K562 (cell line): ENCODE measurements at regions not wholly inside any gene's neighbourhood (a gene's known extent, or its start where the extent isn't known, plus 50 kb on each side); places are given as distances from the start of the nearest gene placed in this dataset.

Source experiments
- ATAC-seq: fragments of 200-7000 bp; cut with Tn5 transposase; 3 replicates; pipeline ENCODE4 v1.9.1; 2020; ENCODE audit warnings: moderate library complexity
- BruUV-seq: library from RNA; stranded (reverse); fragments of 400-500 nt; replicated peaks from 2 replicates; lab custom pipeline; 2021; lab: Mats Ljungman, UMichigan
- CTCF ChIA-PET: fragments of 300-600 bp; formaldehyde crosslinking; extraction: SDS; loops from one replicate; lab custom pipeline; 2021; ENCODE audit warnings: low intra/inter-chr PET ratio; lab: Yijun Ruan, JAX
- POLR2A ChIA-PET: fragments of 300-600, 350-650 bp; sonication (Branson Sonifier 250); formaldehyde crosslinking; extraction: SDS; loops from one replicate; lab custom pipeline; 2021; ENCODE audit warnings: antibody characterized with exemption, inconsistent platforms; lab: Yijun Ruan, JAX
- DNase-seq, 4 experiments: peaks; one replicate each; pipeline versions ENCODE4 v3.0.0 to v3.0.0-alpha.2; 2011 to 2018; ENCODE audit warnings: low spot score in 3 of 4, mixed read lengths in 3 of 4; ENCODE audit errors: extremely low read depth in 1 of 4
- FAIRE-seq: peaks from 2 replicates; lab custom pipeline; 2011; peaks lifted over from hg19 to GRCh38; lab: Jason Lieb, UNC
- H2AFZ ChIP-seq: 2 replicates; pipeline ENCODE4 v1.6.0; 2011; ENCODE audit warnings: low read depth, low read length, control low read depth, inconsistent platforms
- H3K27ac ChIP-seq: fragments of 200-600 bp; 3 replicates; pipeline ENCODE4 v1.8.0; 2011; ENCODE audit warnings: low read depth, mild to moderate bottlenecking, control low read depth, inconsistent platforms, low read length, moderate library complexity, mixed read lengths; ENCODE audit errors: extremely low read depth
- H3K27me3 ChIP-seq, 2 experiments: fragments of 300-600 bp in 1 of 2; 2 replicates in 1 of 2; 3 replicates in 1 of 2; pipeline versions ENCODE4 v1.6.0 to v1.8.0; 2011; ENCODE audit warnings: inconsistent platforms in 2 of 2, low read length in 2 of 2, mild to moderate bottlenecking in 1 of 2, mixed read lengths in 1 of 2, moderate library complexity in 1 of 2; ENCODE audit not compliant: control insufficient read depth in 2 of 2, insufficient read depth in 2 of 2
- H3K36me3 ChIP-seq: fragments of 300-600 bp; 3 replicates; pipeline ENCODE4 v1.8.0; 2011; ENCODE audit warnings: mild to moderate bottlenecking, low read length, inconsistent platforms; ENCODE audit not compliant: control insufficient read depth, insufficient read depth
- H3K4me1 ChIP-seq, 2 experiments: fragments of 200-600 bp in 1 of 2; replicated peaks in 1 of 2; 2 replicates in 1 of 2; 3 replicates in 1 of 2; pipeline versions ENCODE4 v1.5.1 to v1.8.0; 2011; ENCODE audit warnings: inconsistent platforms in 2 of 2, low read length in 2 of 2, mild to moderate bottlenecking in 1 of 2, mixed read lengths in 1 of 2, moderate library complexity in 1 of 2; ENCODE audit not compliant: control insufficient read depth in 2 of 2, insufficient read depth in 2 of 2
- H3K4me2 ChIP-seq: 2 replicates; pipeline ENCODE4 v1.6.1; 2011; ENCODE audit warnings: low read length, control low read depth, inconsistent platforms, mixed read lengths; ENCODE audit not compliant: insufficient read depth
- H3K4me3 ChIP-seq: fragments of 200-600 bp; sonication (generic), shearing (Covaris generic); 2 replicates; pipeline ENCODE4 v1.5.1; 2016; ENCODE audit warnings: control low read depth, inconsistent platforms
- H3K79me2 ChIP-seq: fragments of 200-600 bp; 3 replicates; pipeline ENCODE4 v1.8.0; 2011; ENCODE audit warnings: low read length, inconsistent platforms; ENCODE audit not compliant: control insufficient read depth, insufficient read depth
- H3K9ac ChIP-seq, 2 experiments: 2 replicates each; pipeline versions ENCODE4 v1.6.0 to v1.6.1; 2011; ENCODE audit warnings: low read depth in 2 of 2, low read length in 2 of 2, control low read depth in 1 of 2, inconsistent platforms in 1 of 2, mild to moderate bottlenecking in 1 of 2, mixed read lengths in 1 of 2; ENCODE audit not compliant: insufficient read depth in 1 of 2
- H3K9me1 ChIP-seq: one replicate; pipeline ENCODE4 v1.6.0; 2011; ENCODE audit warnings: inconsistent platforms, mild to moderate bottlenecking, low read length, moderate library complexity; ENCODE audit not compliant: control insufficient read depth, insufficient read depth
- H3K9me3 ChIP-seq: replicated peaks from 2 replicates; pipeline ENCODE4 v1.5.1; 2011; ENCODE audit warnings: low read depth, low read length, inconsistent platforms; ENCODE audit not compliant: control insufficient read depth, insufficient read depth
- H4K20me1 ChIP-seq: replicated peaks from 2 replicates; pipeline ENCODE4 v1.6.1; 2011; ENCODE audit warnings: low read length, inconsistent platforms, mixed read lengths; ENCODE audit not compliant: control insufficient read depth, insufficient read depth
- BACH1 ChIP-seq: fragments of 200-800 bp; sonication (Bioruptor generic); IDR thresholded peaks from 2 replicates; pipeline ENCODE4 v1.6.1; 2016; ENCODE audit warnings: missing genetic modification characterization, missing compliant biosample characterization
- BCL6 ChIP-seq: fragments of 250-450 bp; sonication (Bioruptor Pico); IDR thresholded peaks from 2 replicates; pipeline ENCODE4 v1.4.0; 2020
- FOSL1 ChIP-seq: fragments of 200-800 bp; sonication (Bioruptor generic); conservative IDR thresholded peaks from 2 replicates; pipeline ENCODE4 v1.6.1; 2016; ENCODE audit warnings: missing genetic modification characterization, missing compliant biosample characterization
- HNRNPUL1 ChIP-seq: fragments of 200-400 bp; formaldehyde crosslinking; IDR thresholded peaks from 2 replicates; pipeline ENCODE4 v1.6.1; 2017; ENCODE audit warnings: low read length
- KHSRP ChIP-seq: fragments of 450-650 bp; IDR thresholded peaks from 2 replicates; pipeline ENCODE4 v1.6.1; 2017
- MAZ ChIP-seq, 2 experiments: fragments of 450-650 bp in 1 of 2; sonication (generic) in 1 of 2; formaldehyde crosslinking; IDR thresholded peaks in 1 of 2; conservative IDR thresholded peaks in 1 of 2; 2 replicates each; pipeline versions ENCODE4 v1.4.0 to v1.5.0; 2020; ENCODE audit warnings: mild to moderate bottlenecking in 1 of 2, missing genetic modification reagents in 1 of 2
- MTA1 ChIP-seq: fragments of 450-650 bp; IDR thresholded peaks from 2 replicates; pipeline ENCODE4 v1.6.1; 2017; ENCODE audit warnings: borderline replicate concordance
- PML ChIP-seq: IDR thresholded peaks from 2 replicates; pipeline ENCODE4 v1.6.1; 2012; ENCODE audit warnings: low read length, inconsistent platforms
- POU5F1 ChIP-seq: fragments of 150-350 bp; IDR thresholded peaks from 2 replicates; pipeline ENCODE4 v1.6.1; 2014; ENCODE audit warnings: borderline replicate concordance, low read length, low read depth, mild to moderate bottlenecking; ENCODE audit not compliant: partially characterized antibody
- PTRF ChIP-seq: fragments of 450-650 bp; IDR thresholded peaks from 2 replicates; pipeline ENCODE4 v1.6.1; 2016; ENCODE audit warnings: mild to moderate bottlenecking, missing genetic modification characterization, missing compliant biosample characterization
- SETDB1 ChIP-seq: IDR thresholded peaks from one replicate; pipeline ENCODE4 v1.6.1; 2012; ENCODE audit warnings: low read length, control low read depth, inconsistent platforms
- TGIF2 ChIP-seq: sonication (generic); formaldehyde crosslinking; IDR thresholded peaks from 2 replicates; pipeline ENCODE4 v1.8.1; 2022; ENCODE audit warnings: mild to moderate bottlenecking, missing genetic modification reagents, moderate library complexity
- TRIM28 ChIP-seq: fragments of 450-650 bp; IDR thresholded peaks from 2 replicates; pipeline ENCODE4 v1.6.1; 2017
- ZNF274 ChIP-seq: IDR thresholded peaks from 2 replicates; pipeline ENCODE4 v1.6.1; 2011; ENCODE audit warnings: low read depth, mild to moderate bottlenecking, low read length, moderate library complexity, borderline replicate concordance
- ZNF311 ChIP-seq: fragments of 250-450 bp; sonication (Bioruptor Pico); IDR thresholded peaks from 2 replicates; pipeline ENCODE4 v1.4.0; 2020; ENCODE audit warnings: mild to moderate bottlenecking, moderate library complexity
- ZNF764 ChIP-seq: fragments of 250-450 bp; sonication (Bioruptor Pico); IDR thresholded peaks from 2 replicates; pipeline ENCODE4 v1.4.0; 2020; ENCODE audit warnings: low read depth, mild to moderate bottlenecking, moderate library complexity
- WGBS: fragments of 100-300 bp; shearing (Covaris generic); methylation state at CpG from one replicate; pipeline ENCODE4 v1.1.6; 2016; ENCODE audit warnings: low coverage, mixed read lengths; ENCODE audit not compliant: insufficient coverage; ENCODE audit errors: missing lambda C conversion rate; 5-methylcytosine and 5-hydroxymethylcytosine counted together
- in situ Hi-C: fragments of 300-500 bp; cut with MboI; formaldehyde crosslinking; loops from 4 replicates; pipeline ENCODE4 v1.15.0; 2018; ENCODE audit warnings: inconsistent platforms, mixed read lengths
- intact Hi-C: fragments of 100-400 bp; cut with micrococcal nuclease; formaldehyde crosslinking; loops from 2 replicates; pipeline ENCODE4 v1.14.2; 2022
- TF ChIP-seq, protein P1 (sequence below): sonication (generic); IDR thresholded peaks from 2 replicates; pipeline ENCODE4 v1.6.1; 2016
- TF ChIP-seq, protein P2 (sequence below): sonication (generic); formaldehyde crosslinking; IDR thresholded peaks from 2 replicates; pipeline ENCODE4 v1.8.1; 2023; ENCODE audit warnings: mild to moderate bottlenecking, missing genetic modification reagents
- TF ChIP-seq, protein P3 (sequence below): fragments of 250-450 bp; sonication (Bioruptor Pico); IDR thresholded peaks from 2 replicates; pipeline ENCODE4 v1.9.0; 2021; ENCODE audit warnings: mild to moderate bottlenecking, inconsistent platforms

DNA sequence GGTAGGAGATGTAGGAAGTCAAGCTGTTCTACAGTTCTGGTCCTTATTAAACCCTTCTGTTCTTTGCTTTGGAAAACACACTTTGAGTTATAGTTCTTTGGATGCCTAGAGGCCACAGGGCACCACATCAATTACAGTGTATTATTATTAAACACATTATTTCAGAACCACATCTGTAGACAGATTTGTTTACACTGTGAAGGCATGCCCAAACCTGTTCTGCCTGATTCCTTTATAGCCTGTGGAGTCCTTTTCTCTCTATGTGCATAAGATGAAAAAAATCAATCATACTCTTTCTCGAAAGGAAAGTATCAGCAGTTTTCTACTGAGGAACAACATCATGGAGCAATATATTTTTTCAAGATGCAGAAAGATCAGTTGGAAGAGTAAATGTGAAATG is 371.3 kb upstream of the INTU start:
- WGBS: 0% methylated on average over 1 of the region's 1 CpG
- Histone ChIP-seq H3K79me2 (no peaks in the 10 kb centered on the region), H3K27ac (no peak overlapping the region), H4K20me1 (no peaks in the 10 kb centered on the region), H3K36me3 (no peaks in the 10 kb centered on the region), H3K9ac (no peak overlapping the region), H3K4me3 (no peak overlapping the region), H3K9me3 (no peaks in the 10 kb centered on the region), H3K9me1 (no peaks in the 10 kb centered on the region), H2AFZ (no peak overlapping the region), H3K4me1 (no peaks in the 10 kb centered on the region), H3K4me2 (no peak overlapping the region), H3K27me3 (no peaks in the 10 kb centered on the region)
- in situ Hi-C loops: no loop called here
- no TSS peak for BruUV-seq
- DNase-seq: no peak
- no peak for TF ChIP-seq SETDB1
- no peak for TF ChIP-seq TRIM28
- no peak for TF ChIP-seq MTA1
- no peak for TF ChIP-seq FOSL1 (tag)
- TF ChIP-seq KHSRP: no peak
- TF ChIP-seq, protein P1, sequence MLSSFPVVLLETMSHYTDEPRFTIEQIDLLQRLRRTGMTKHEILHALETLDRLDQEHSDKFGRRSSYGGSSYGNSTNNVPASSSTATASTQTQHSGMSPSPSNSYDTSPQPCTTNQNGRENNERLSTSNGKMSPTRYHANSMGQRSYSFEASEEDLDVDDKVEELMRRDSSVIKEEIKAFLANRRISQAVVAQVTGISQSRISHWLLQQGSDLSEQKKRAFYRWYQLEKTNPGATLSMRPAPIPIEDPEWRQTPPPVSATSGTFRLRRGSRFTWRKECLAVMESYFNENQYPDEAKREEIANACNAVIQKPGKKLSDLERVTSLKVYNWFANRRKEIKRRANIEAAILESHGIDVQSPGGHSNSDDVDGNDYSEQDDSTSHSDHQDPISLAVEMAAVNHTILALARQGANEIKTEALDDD: no peak
- no peak for TF ChIP-seq HNRNPUL1
- no peak for TF ChIP-seq BACH1 (tag)
- TF ChIP-seq ZNF764 (CRISPR knock-in tag): no peak
- no peak for TF ChIP-seq MAZ (CRISPR knock-in tag; conservative IDR thresholded peaks at IDR 0.05 in 1 of 2, IDR thresholded peaks at IDR 0.05 in 1 of 2)
- TF ChIP-seq ZNF311 (CRISPR knock-in tag): no peak
- no peak for TF ChIP-seq PML
- no peak for TF ChIP-seq BCL6 (CRISPR knock-in tag)
- no peak for TF ChIP-seq PTRF (tag)
- TF ChIP-seq, protein P2, sequence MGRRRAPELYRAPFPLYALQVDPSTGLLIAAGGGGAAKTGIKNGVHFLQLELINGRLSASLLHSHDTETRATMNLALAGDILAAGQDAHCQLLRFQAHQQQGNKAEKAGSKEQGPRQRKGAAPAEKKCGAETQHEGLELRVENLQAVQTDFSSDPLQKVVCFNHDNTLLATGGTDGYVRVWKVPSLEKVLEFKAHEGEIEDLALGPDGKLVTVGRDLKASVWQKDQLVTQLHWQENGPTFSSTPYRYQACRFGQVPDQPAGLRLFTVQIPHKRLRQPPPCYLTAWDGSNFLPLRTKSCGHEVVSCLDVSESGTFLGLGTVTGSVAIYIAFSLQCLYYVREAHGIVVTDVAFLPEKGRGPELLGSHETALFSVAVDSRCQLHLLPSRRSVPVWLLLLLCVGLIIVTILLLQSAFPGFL (CRISPR knock-in tag): no peak
- no peak for TF ChIP-seq ZNF274
- TF ChIP-seq POU5F1: no peak
- TF ChIP-seq, protein P3, sequence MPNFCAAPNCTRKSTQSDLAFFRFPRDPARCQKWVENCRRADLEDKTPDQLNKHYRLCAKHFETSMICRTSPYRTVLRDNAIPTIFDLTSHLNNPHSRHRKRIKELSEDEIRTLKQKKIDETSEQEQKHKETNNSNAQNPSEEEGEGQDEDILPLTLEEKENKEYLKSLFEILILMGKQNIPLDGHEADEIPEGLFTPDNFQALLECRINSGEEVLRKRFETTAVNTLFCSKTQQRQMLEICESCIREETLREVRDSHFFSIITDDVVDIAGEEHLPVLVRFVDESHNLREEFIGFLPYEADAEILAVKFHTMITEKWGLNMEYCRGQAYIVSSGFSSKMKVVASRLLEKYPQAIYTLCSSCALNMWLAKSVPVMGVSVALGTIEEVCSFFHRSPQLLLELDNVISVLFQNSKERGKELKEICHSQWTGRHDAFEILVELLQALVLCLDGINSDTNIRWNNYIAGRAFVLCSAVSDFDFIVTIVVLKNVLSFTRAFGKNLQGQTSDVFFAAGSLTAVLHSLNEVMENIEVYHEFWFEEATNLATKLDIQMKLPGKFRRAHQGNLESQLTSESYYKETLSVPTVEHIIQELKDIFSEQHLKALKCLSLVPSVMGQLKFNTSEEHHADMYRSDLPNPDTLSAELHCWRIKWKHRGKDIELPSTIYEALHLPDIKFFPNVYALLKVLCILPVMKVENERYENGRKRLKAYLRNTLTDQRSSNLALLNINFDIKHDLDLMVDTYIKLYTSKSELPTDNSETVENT: no peak
- no peak for TF ChIP-seq TGIF2 (CRISPR knock-in tag)
- FAIRE-seq: no peak
- ATAC-seq: no peak
- CTCF ChIA-PET: no interaction called here
- POLR2A ChIA-PET: no interaction called here
- intact Hi-C loops: no loop called here
